ENCODE measurements at regions not wholly inside any gene's neighbourhood (a gene's known extent, or its start where the extent isn't known, plus 50 kb on each side); places are given as distances from the start of the nearest gene placed in this dataset.

DNA sequence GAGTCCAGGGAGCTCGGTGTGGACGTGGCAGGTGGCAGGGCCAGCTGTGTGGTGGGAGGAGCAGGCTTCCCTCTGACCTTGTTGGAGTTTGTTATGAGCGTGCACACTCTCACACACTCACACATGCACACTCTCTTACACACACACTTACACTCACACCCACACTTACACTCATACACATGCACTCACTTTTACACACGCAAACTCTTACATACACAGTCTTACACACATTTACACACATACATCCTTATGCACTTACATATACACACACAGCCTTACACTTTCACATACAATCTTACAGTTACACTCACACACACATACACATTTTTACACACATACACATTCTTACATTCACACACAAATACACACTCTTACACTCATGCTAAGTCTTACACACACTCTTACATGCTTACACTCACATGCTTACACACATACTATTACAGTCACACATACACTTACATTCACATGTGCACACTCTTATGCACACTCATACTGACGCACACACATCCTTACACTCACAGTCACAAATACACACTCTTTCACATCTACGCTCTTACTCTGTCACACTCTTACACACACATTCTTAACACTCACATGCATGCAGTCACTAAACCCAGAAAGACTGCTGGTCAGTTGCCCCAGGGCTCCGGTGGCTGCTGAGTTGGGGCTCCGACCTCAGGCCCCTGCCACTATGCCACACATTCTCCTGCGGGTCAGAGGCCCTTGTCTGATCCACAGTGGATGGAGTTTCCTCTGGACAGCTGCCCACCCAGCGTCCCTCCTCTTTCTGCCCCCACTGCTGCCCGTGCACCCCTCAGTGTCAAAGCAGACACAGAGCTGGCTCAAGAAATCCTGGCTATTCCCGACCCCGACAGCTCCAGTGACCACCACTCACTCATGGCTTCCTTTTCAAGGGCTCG lies 95.8 kb downstream of the ADRA2C start:
- TF ChIP-seq CTCF (IDR thresholded peaks at IDR 0.05; ENCODE audit: extremely low read depth, missing control alignments), result no peak
- no peak for DNase-seq (ENCODE audit: low spot score)

DNA sequence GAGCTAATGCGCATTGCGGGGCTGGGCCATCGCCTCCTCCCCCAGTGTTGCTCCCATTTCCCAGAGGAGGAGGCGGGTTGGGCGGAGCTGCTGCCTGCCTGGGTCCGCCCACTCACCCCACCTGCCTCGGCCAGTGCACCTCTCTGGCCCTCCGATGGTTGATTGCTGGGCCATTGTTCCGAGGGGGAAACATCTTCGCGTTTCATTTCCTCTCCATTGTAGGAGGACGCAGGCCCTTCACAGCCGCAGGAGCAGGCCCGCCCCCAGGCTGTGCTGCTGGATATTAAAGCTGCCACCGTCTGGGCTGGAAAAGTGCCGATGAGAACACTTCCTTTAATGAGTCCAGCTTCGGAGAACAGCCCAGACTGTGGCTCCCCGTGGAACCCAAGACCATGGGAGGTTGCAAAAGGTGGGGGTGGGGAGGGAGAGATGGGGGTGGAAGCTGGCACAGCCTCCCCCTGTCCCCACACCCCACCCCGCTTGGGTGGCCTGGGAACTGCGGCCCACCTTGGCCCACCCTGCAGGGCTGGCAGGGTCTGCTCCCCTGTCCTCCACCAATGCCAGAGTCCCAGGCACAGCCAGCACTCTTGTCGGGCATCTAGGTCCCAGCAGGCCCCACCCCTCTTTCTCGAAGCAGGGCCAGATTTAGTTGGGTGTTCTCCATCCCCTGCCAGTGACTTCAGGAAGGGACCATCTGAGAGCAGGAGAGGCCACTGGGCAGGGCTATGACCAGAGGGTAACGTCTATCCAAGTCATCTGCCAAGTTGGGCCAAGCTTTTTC lies 96.6 kb downstream of the ADRA2C start:
- TF ChIP-seq CTCF (IDR thresholded peaks at IDR 0.05; ENCODE audit: extremely low read depth, missing control alignments), result no peak

GRCh38 chr4:3863841-3864741 lies 97.9 kb downstream of the ADRA2C start:
- TF ChIP-seq CTCF (IDR thresholded peaks at IDR 0.05; ENCODE audit: extremely low read depth, missing control alignments), result no peak
- no peak for DNase-seq (ENCODE audit: low spot score)

More for the DNA sequence above, 96.6 kb downstream of the ADRA2C start:
- no peak for DNase-seq (ENCODE audit: low spot score)

- TF ChIP-seq CTCF (IDR thresholded peaks at IDR 0.05; ENCODE audit: extremely low read depth, missing control alignments), result no peak
- no peak for DNase-seq (ENCODE audit: low spot score)
Observed at GRCh38 chr4:3864742-3865721, 98.8 kb downstream of the ADRA2C start.

GRCh38 chr4:3865986-3866812 lies 100.0 kb downstream of the ADRA2C start:
- DNase-seq (ENCODE audit: low spot score), result no peak
- TF ChIP-seq CTCF (IDR thresholded peaks at IDR 0.05; ENCODE audit: extremely low read depth, missing control alignments), result no peak

DNA sequence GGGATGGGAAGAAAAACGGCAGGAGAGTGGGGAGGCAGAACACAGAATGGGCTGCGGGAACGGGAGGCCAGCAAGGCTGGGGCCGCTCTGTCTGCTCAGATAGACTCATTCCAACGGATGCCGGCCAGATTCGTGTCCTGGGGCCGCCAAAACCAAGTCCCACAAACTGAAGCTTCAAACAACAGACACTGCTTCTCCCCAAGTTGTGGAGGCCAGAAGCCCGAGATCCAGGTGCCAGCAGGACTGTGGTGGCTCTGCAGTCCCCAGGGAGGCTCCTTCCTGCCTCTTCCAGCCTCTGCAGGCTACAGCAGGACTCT lies 100.6 kb downstream of the ADRA2C start:
- no peak for TF ChIP-seq CTCF (IDR thresholded peaks at IDR 0.05; ENCODE audit: extremely low read depth, missing control alignments)
- DNase-seq (ENCODE audit: low spot score), result no peak

Data from GM20000 (cell line).